ENCODE measurements at regions not wholly inside any gene's neighbourhood (a gene's known extent, or its start where the extent isn't known, plus 50 kb on each side); places are given as distances from the start of the nearest gene placed in this dataset.

- no peak overlapping the region for H3K27ac ChIP-seq (replicated peaks)
- no peak for DNase-seq (ENCODE audit: low read depth in 1 of 2, low spot score in 1 of 2)
- TF ChIP-seq SPI1 (IDR thresholded peaks at IDR 0.05; ENCODE audit: borderline replicate concordance, low read depth) (no peak), GABPA (IDR thresholded peaks at IDR 0.05; ENCODE audit: low read depth) (no peak), POLR2AphosphoS5 (IDR thresholded peaks at IDR 0.05; ENCODE audit: low read depth) (no peak), CTCF (IDR thresholded peaks at IDR 0.05; ENCODE audit: insufficient read depth, low read length) (no peak)
- TF ChIP-seq, protein P1, sequence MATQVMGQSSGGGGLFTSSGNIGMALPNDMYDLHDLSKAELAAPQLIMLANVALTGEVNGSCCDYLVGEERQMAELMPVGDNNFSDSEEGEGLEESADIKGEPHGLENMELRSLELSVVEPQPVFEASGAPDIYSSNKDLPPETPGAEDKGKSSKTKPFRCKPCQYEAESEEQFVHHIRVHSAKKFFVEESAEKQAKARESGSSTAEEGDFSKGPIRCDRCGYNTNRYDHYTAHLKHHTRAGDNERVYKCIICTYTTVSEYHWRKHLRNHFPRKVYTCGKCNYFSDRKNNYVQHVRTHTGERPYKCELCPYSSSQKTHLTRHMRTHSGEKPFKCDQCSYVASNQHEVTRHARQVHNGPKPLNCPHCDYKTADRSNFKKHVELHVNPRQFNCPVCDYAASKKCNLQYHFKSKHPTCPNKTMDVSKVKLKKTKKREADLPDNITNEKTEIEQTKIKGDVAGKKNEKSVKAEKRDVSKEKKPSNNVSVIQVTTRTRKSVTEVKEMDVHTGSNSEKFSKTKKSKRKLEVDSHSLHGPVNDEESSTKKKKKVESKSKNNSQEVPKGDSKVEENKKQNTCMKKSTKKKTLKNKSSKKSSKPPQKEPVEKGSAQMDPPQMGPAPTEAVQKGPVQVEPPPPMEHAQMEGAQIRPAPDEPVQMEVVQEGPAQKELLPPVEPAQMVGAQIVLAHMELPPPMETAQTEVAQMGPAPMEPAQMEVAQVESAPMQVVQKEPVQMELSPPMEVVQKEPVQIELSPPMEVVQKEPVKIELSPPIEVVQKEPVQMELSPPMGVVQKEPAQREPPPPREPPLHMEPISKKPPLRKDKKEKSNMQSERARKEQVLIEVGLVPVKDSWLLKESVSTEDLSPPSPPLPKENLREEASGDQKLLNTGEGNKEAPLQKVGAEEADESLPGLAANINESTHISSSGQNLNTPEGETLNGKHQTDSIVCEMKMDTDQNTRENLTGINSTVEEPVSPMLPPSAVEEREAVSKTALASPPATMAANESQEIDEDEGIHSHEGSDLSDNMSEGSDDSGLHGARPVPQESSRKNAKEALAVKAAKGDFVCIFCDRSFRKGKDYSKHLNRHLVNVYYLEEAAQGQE (IDR thresholded peaks at IDR 0.05; ENCODE audit: insufficient replicate concordance, low read depth), result no peak
- no peak overlapping the region for H3K4me3 ChIP-seq (replicated peaks; ENCODE audit: insufficient read depth, low read length)
- no peaks in the 10 kb centered on the region for H3K27me3 ChIP-seq (ENCODE audit: insufficient read depth, poor library complexity, severe bottlenecking)
These were observed 81.1 kb upstream of the RPS23 start for GRCh38 chr5:82359272-82359671.

DNA sequence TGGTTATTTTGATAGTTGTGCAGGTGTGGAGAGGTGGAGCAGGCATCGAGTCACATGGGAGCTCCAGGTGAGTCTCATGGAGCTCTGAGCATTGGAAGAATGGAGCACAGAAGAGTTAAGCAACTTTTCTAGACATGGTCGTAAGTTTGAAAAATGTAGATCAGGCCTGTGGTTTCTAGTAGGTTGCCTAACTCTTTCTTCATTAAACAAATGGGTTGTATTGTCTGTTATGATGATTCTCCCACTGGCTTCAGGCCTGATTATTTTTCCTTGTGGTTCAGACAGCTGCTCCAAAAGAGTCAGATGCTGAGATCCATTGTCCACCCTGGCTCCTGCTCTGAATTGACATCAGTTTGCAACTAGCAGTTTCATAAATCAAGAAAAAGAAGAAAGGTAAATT, 80.3 kb upstream of the RPS23 start:
- TF ChIP-seq, protein P1 (IDR thresholded peaks at IDR 0.05; ENCODE audit: insufficient replicate concordance, low read depth), result no peak
- TF ChIP-seq SPI1 (IDR thresholded peaks at IDR 0.05; ENCODE audit: borderline replicate concordance, low read depth) (no peak), CTCF (IDR thresholded peaks at IDR 0.05; ENCODE audit: insufficient read depth, low read length) (no peak), POLR2AphosphoS5 (IDR thresholded peaks at IDR 0.05; ENCODE audit: low read depth) (no peak), GABPA (IDR thresholded peaks at IDR 0.05; ENCODE audit: low read depth) (no peak)
- no peak for DNase-seq (ENCODE audit: low read depth in 1 of 2, low spot score in 1 of 2)
- Histone ChIP-seq H3K4me3 (replicated peaks; ENCODE audit: insufficient read depth, low read length) (no peak overlapping the region), H3K27me3 (ENCODE audit: insufficient read depth, poor library complexity, severe bottlenecking) (no peaks in the 10 kb centered on the region), H3K27ac (replicated peaks) (no peak overlapping the region)

DNA sequence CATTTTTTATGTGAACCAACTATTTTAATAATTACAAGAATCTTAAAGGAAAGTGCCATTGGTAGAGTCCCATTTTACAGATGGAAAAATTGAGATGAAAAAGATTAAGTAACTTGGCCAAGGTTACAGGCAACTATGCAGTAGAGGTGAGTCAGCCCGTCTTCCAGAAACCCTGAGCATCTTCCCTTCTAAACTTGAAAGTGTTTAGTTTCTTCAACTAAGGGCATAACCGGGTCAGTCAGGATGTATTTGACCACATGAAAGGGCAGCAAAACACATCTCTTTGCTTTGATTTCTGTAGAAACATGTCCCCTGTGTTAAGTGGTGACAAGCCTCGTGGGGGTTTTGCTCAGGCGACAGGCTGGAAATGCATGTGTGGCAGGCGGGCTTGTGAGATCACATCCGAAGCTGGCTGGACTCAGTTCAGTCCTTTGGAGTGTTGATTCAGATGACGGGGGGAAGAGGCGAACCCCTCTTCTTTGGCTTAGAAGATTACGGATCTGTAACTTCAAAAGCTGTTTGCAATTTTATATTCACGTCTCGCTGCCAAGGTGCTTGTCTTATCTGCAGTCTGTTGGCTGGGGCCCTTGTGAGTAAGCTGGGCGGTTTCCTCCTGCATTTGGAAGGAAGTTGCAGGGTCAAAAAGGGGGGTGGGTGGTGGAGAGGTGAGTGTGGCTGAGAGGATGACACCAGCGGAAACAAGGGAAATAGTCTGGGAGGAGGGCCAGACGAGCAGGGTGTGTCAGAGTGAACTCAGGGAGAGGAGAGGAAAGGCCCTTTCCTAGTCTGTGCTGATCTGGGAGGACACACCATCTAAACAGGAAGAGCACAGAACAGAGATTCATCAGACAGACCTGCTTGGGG, 78.9 kb upstream of the RPS23 start:
- Histone ChIP-seq H3K27me3 (ENCODE audit: insufficient read depth, poor library complexity, severe bottlenecking) (no peaks in the 10 kb centered on the region), H3K27ac (replicated peaks) (no peak overlapping the region), H3K4me3 (replicated peaks; ENCODE audit: insufficient read depth, low read length) (no peak overlapping the region)
- no peak for TF ChIP-seq GABPA (IDR thresholded peaks at IDR 0.05; ENCODE audit: low read depth)
- no peak for TF ChIP-seq CTCF (IDR thresholded peaks at IDR 0.05; ENCODE audit: insufficient read depth, low read length)
- no peak for TF ChIP-seq POLR2AphosphoS5 (IDR thresholded peaks at IDR 0.05; ENCODE audit: low read depth)
- TF ChIP-seq, protein P1 (IDR thresholded peaks at IDR 0.05; ENCODE audit: insufficient replicate concordance, low read depth), result no peak
- no peak for TF ChIP-seq SPI1 (IDR thresholded peaks at IDR 0.05; ENCODE audit: borderline replicate concordance, low read depth)
- peak; percentile 2 to 23 for DNase-seq (ENCODE audit: low read depth in 1 of 2, low spot score in 1 of 2)

Measured in HL-60 (cell line).